ENCODE measurements at regions not wholly inside any gene's neighbourhood (a gene's known extent, or its start where the extent isn't known, plus 50 kb on each side); places are given as distances from the start of the nearest gene placed in this dataset.

DNA sequence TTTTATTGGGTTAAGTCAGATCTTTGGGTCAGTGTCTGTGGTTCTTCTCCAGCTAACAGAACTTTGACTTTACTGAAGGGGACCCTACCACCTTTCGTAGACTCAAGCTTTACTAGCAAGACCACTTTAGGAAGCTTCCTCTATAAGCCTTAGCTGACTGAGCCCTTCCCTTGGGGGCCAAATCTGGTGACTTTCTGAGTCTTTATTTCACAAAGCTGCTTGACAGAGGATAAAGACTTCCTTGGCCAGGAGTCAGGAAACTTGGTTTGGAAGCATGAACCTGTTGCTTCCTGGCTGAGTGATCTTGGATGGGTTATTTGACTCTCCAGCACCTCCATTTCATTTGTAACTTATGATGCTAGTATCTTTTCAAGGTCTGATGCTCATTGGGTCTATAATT lies 466.7 kb downstream of the TYW1 start:
- no peak for TF ChIP-seq CTCF (conservative IDR thresholded peaks at IDR 0.05)
- no peak for TF ChIP-seq ZFX (IDR thresholded peaks at IDR 0.05)

Data from C4-2B (cell line).